Endothelial cell of umbilical vein (primary cell): ENCODE measurements at regions not wholly inside any gene's neighbourhood (a gene's known extent, or its start where the extent isn't known, plus 50 kb on each side); places are given as distances from the start of the nearest gene placed in this dataset.
A peak's percentile ranks its signal among the peaks of the same experiment; 100 is the strongest.

Source experiments
- BruUV-seq: library from RNA; stranded (reverse); fragments of 400-500 nt; replicated peaks from 2 replicates; lab custom pipeline; 2021; lab: Mats Ljungman, UMichigan
- CTCF ChIA-PET: fragments of 300-600, 350-600 bp; sonication (Branson Sonifier 250); formaldehyde crosslinking; loops from one replicate; lab custom pipeline; 2021; ENCODE audit warnings: antibody characterized with exemption, inconsistent platforms; lab: Charles Lee
- POLR2A ChIA-PET: fragments of 300-600, 350-600 bp; sonication (Branson Sonifier 250); formaldehyde crosslinking; loops from one replicate; lab custom pipeline; 2021; ENCODE audit warnings: antibody characterized with exemption, inconsistent platforms; lab: Charles Lee
- DNase-seq: peaks from one replicate; pipeline ENCODE4 v3.0.0-alpha.2; 2011; ENCODE audit warnings: low read depth, low spot score
- FAIRE-seq: peaks from 2 replicates; lab custom pipeline; 2011; peaks lifted over from hg19 to GRCh38; lab: Jason Lieb, UNC
- H2AFZ ChIP-seq: 2 replicates; pipeline ENCODE4 v1.6.0; 2012; ENCODE audit warnings: low read depth, low read length, control low read depth, inconsistent platforms
- H3K27ac ChIP-seq: 2 replicates; pipeline ENCODE4 v1.5.1; 2011; ENCODE audit warnings: low read depth, mild to moderate bottlenecking, control low read depth, low read length, moderate library complexity; ENCODE audit not compliant: insufficient read depth
- H3K27me3 ChIP-seq, 2 experiments: 2 replicates each; pipeline versions ENCODE4 v1.6.0 to v1.6.1; 2011; ENCODE audit warnings: low read length in 2 of 2, mixed read lengths in 1 of 2; ENCODE audit not compliant: control insufficient read depth in 2 of 2, insufficient read depth in 2 of 2
- H3K36me3 ChIP-seq, 2 experiments: 2 replicates in 1 of 2; 3 replicates in 1 of 2; pipeline ENCODE4 v1.5.1; 2011; ENCODE audit warnings: low read length in 2 of 2, mild to moderate bottlenecking in 1 of 2, moderate library complexity in 1 of 2; ENCODE audit not compliant: control insufficient read depth in 2 of 2, insufficient read depth in 2 of 2; ENCODE audit errors: extremely low read depth in 1 of 2
- H3K4me1 ChIP-seq: 3 replicates; pipeline ENCODE4 v1.5.1; 2011; ENCODE audit warnings: mild to moderate bottlenecking, low read length; ENCODE audit not compliant: control insufficient read depth, insufficient read depth; ENCODE audit errors: extremely low read depth
- H3K4me2 ChIP-seq: 2 replicates; pipeline ENCODE4 v1.6.1; 2011; ENCODE audit warnings: low read length, control low read depth, mixed read lengths; ENCODE audit not compliant: insufficient read depth
- H3K4me3 ChIP-seq, 3 experiments: fragments of 200-600 bp in 1 of 3; sonication (generic), shearing (Covaris generic) in 1 of 3; replicated peaks in 1 of 3; 2 replicates each; pipeline ENCODE4 v1.5.1; 2011 to 2016; ENCODE audit warnings: control low read depth in 3 of 3, low read length in 3 of 3, mild to moderate bottlenecking in 2 of 3, inconsistent platforms in 1 of 3, low read depth in 1 of 3, moderate library complexity in 1 of 3; ENCODE audit not compliant: insufficient read depth in 1 of 3
- H3K79me2 ChIP-seq: 2 replicates; pipeline ENCODE4 v1.6.0; 2012; ENCODE audit warnings: low read length, inconsistent platforms; ENCODE audit not compliant: control insufficient read depth, insufficient read depth
- H3K9ac ChIP-seq: replicated peaks from 2 replicates; pipeline ENCODE3; 2011; ENCODE audit warnings: low read length, control low read depth; ENCODE audit not compliant: insufficient read depth; ENCODE audit errors: extremely low read depth
- H3K9me1 ChIP-seq: replicated peaks from 3 replicates; pipeline ENCODE4 v1.6.0; 2011; ENCODE audit warnings: mild to moderate bottlenecking, low read length; ENCODE audit not compliant: control insufficient read depth, insufficient read depth; ENCODE audit errors: extremely low read depth
- H3K9me3 ChIP-seq: replicated peaks from 2 replicates; pipeline ENCODE4 v1.5.1; 2012; ENCODE audit warnings: low read length, inconsistent platforms; ENCODE audit not compliant: control insufficient read depth, insufficient read depth
- H4K20me1 ChIP-seq: replicated peaks from 2 replicates; pipeline ENCODE3; 2011; ENCODE audit warnings: mild to moderate bottlenecking, low read length; ENCODE audit not compliant: control insufficient read depth, insufficient read depth; ENCODE audit errors: extremely low read depth
- EZH2 ChIP-seq: IDR thresholded peaks from 2 replicates; pipeline ENCODE4 v1.6.1; 2012; ENCODE audit warnings: borderline replicate concordance, low read depth, mild to moderate bottlenecking, moderate library complexity, low read length, inconsistent platforms; ENCODE audit not compliant: severe bottlenecking
- FOS ChIP-seq: IDR thresholded peaks from 2 replicates; pipeline ENCODE4 v1.6.1; 2011; ENCODE audit warnings: mild to moderate bottlenecking, low read length, moderate library complexity, borderline replicate concordance; ENCODE audit not compliant: insufficient read depth
- GATA2 ChIP-seq: IDR thresholded peaks from 2 replicates; pipeline ENCODE4 v1.7.0; 2011; ENCODE audit warnings: low read depth, mild to moderate bottlenecking, moderate library complexity, mixed read lengths, low read length; ENCODE audit not compliant: insufficient read length, insufficient read depth
- JUN ChIP-seq: IDR thresholded peaks from 2 replicates; pipeline ENCODE4 v1.6.1; 2011; ENCODE audit warnings: borderline replicate concordance, low read depth; ENCODE audit not compliant: insufficient read length, insufficient read depth
- MYC ChIP-seq: IDR thresholded peaks from one replicate; pipeline ENCODE4 v1.6.1; 2011; ENCODE audit warnings: mild to moderate bottlenecking, low read depth, low read length
- POLR2A ChIP-seq: IDR thresholded peaks from 2 replicates; pipeline ENCODE4 v1.6.1; 2012; ENCODE audit warnings: low read depth, mild to moderate bottlenecking, control low read depth, low read length
- POLR2AphosphoS5 ChIP-seq: IDR thresholded peaks from 2 replicates; pipeline ENCODE4 v1.6.1; 2012; ENCODE audit warnings: low read depth, mild to moderate bottlenecking, control low read depth, low read length, moderate library complexity; ENCODE audit not compliant: insufficient read depth
- dilution Hi-C: fragments of 300-500 bp; cut with MboI; formaldehyde crosslinking; loops from one replicate; pipeline ENCODE4 v1.15.0; 2019; ENCODE audit warnings: low sequenced_read_pairs; ENCODE audit not compliant: extremely low pct_ligation_motif_present
- intact Hi-C: fragments of 100-400 bp; cut with micrococcal nuclease; formaldehyde crosslinking; loops from one replicate; pipeline ENCODE4 v1.10.0; 2022
- TF ChIP-seq, protein P1 (sequence below): IDR thresholded peaks from 2 replicates; pipeline ENCODE4 v1.6.1; 2011; ENCODE audit not compliant: insufficient read depth, insufficient read length
- TF ChIP-seq, protein P2 (sequence below), 2 donors: IDR thresholded peaks; 1 replicate in 1 of 2; 2 replicates in 1 of 2; pipeline ENCODE4 v1.5.1; 2011; ENCODE audit warnings: low read length in 2 of 2, mild to moderate bottlenecking in 2 of 2, moderate library complexity in 2 of 2, control low read depth in 1 of 2, inconsistent platforms in 1 of 2, low read depth in 1 of 2; ENCODE audit not compliant: insufficient read depth in 1 of 2; ENCODE audit errors: extremely low read depth in 1 of 2

DNA sequence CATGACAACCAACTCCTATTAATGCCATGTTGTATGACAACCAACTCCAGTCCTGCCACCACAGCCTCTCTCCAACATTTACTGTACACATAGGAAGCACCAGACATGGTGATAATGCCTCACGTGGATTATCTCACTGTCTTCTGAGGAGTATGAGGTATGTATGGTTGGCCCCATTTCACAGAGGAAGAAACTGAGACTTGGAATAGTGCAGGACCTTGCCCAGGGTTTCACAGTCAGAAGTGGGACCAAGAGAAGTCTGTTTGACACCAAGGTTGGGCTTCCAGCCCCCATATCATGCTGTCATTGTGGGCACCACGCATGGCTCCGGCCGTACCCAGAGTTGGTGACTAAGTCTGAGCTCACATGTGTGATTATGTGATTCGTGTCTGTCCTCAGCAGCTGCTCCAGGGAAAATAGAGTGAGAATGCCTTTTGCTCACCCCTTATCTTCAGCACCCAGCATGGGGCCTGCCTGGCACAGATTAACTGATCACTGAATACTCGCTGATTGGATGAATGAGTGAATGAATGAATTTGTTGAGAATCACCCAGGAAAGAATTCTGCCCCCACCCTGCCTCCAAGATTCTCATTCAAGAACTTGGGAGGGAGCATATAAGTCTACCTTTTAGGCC is 204.1 kb upstream of the NLRP1 start:
- Histone ChIP-seq H3K4me3 (no peak overlapping the region), H3K27me3 (no peaks in the 10 kb centered on the region), H3K79me2 (no peaks in the 10 kb centered on the region), H3K9me3 (no peaks in the 10 kb centered on the region), H2AFZ (no peak overlapping the region), H3K4me2 (no peak overlapping the region), H4K20me1 (no peaks in the 10 kb centered on the region), H3K36me3 (no peaks in the 10 kb centered on the region), H3K4me1 (peaks cover 16% of the 10 kb centered on the region), H3K27ac (no peak overlapping the region), H3K9me1 (no peaks in the 10 kb centered on the region), H3K9ac (no peak overlapping the region)
- intact Hi-C loops = loop anchor here (5.0 kb wide), 1 partner anchor 634 kb away; no protein-coding TSS in a partner anchor
- TF ChIP-seq GATA2 (peak; percentile 89), POLR2A (no peak), EZH2 (no peak), MYC (no peak), POLR2AphosphoS5 (peak; percentile 37)
- ChIA-PET POLR2A (no interaction called here), CTCF (no interaction called here)
- FAIRE-seq = peak; percentile 66
- peak; percentile 45 for DNase-seq
- dilution Hi-C loops = no loop called here
- BruUV-seq = no TSS peak

DNA sequence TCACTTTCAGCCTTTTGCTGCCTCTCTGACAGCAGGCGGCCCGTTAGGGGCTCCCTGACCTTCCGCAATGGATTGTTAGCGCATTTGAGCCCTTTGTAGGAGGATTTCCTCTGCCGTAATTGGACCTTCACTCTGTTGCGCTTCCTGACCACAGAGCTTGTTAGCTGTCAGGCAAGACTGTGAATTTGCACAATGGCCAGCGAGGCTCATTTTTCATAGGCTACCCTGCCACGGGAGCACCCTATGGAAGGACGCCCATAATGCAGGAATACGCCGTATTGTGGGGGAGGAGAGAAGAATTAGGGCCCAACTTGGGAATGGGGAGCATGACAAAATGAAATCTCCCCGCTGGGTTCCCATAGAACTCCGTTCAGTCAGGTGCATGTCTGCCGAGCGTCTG is 205.2 kb upstream of the NLRP1 start:
- CTCF ChIA-PET = no interaction called here
- dilution Hi-C loops (no loop called here), intact Hi-C loops (loop anchor here (5.0 kb wide), 1 partner anchor 633 kb away; no protein-coding TSS in a partner anchor)
- Histone ChIP-seq H3K27ac (no peak overlapping the region), H3K36me3 (no peaks in the 10 kb centered on the region), H3K9me3 (no peaks in the 10 kb centered on the region), H3K79me2 (no peaks in the 10 kb centered on the region), H3K4me2 (no peak overlapping the region), H4K20me1 (no peaks in the 10 kb centered on the region), H3K4me1 (peaks cover 16% of the 10 kb centered on the region), H3K9me1 (no peaks in the 10 kb centered on the region), H3K4me3 (no peak overlapping the region), H3K27me3 (no peaks in the 10 kb centered on the region), H3K9ac (no peak overlapping the region), H2AFZ (no peak overlapping the region)
- TF ChIP-seq, protein P1, sequence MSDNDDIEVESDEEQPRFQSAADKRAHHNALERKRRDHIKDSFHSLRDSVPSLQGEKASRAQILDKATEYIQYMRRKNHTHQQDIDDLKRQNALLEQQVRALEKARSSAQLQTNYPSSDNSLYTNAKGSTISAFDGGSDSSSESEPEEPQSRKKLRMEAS = no peak
- TF ChIP-seq MYC (no peak), GATA2 (no peak), EZH2 (no peak), POLR2A (no peak), FOS (no peak), JUN (no peak)
- TF ChIP-seq, protein P2, sequence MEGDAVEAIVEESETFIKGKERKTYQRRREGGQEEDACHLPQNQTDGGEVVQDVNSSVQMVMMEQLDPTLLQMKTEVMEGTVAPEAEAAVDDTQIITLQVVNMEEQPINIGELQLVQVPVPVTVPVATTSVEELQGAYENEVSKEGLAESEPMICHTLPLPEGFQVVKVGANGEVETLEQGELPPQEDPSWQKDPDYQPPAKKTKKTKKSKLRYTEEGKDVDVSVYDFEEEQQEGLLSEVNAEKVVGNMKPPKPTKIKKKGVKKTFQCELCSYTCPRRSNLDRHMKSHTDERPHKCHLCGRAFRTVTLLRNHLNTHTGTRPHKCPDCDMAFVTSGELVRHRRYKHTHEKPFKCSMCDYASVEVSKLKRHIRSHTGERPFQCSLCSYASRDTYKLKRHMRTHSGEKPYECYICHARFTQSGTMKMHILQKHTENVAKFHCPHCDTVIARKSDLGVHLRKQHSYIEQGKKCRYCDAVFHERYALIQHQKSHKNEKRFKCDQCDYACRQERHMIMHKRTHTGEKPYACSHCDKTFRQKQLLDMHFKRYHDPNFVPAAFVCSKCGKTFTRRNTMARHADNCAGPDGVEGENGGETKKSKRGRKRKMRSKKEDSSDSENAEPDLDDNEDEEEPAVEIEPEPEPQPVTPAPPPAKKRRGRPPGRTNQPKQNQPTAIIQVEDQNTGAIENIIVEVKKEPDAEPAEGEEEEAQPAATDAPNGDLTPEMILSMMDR (IDR thresholded peaks at IDR 0.05; ENCODE audit: extremely low read depth in 1 of 2, insufficient read depth in 1 of 2, low read depth in 1 of 2, low read length in 2 of 2) = no peak
- no TSS peak for BruUV-seq
- POLR2A ChIA-PET = no interaction called here
- FAIRE-seq (no peak), DNase-seq (no peak)
